ENCODE measurements at regions not wholly inside any gene's neighbourhood (a gene's known extent, or its start where the extent isn't known, plus 50 kb on each side); places are given as distances from the start of the nearest gene placed in this dataset.
A peak's percentile ranks its signal among the peaks of the same experiment; 100 is the strongest.

- 42 to 52% methylated on average over 5 of the region's 5 CpGs for WGBS, 2 donors
- Histone ChIP-seq H3K4me1 (no peaks in the 10 kb centered on the region), H3K9me3 (no peaks in the 10 kb centered on the region), H3K4me3 (no peak overlapping the region), H3K27ac (no peak overlapping the region), H3K27me3 (peaks cover 0 to 15% of the 10 kb centered on the region in 2 donors), H3K36me3 (no peaks in the 10 kb centered on the region)
- no peak for DNase-seq (ENCODE audit: low spot score in 2 of 2)
- TF ChIP-seq POLR2A (IDR thresholded peaks at IDR 0.05): no peak
- no peak for TF ChIP-seq EP300 (IDR thresholded peaks at IDR 0.05)
- no peak for TF ChIP-seq CTCF (IDR thresholded peaks at IDR 0.05)
Measured at GRCh38 chr1:30242722-30243457, 480.5 kb downstream of the MATN1 start.

- TF ChIP-seq CTCF (IDR thresholded peaks at IDR 0.05) (no peak), POLR2A (IDR thresholded peaks at IDR 0.05) (no peak), EP300 (IDR thresholded peaks at IDR 0.05) (no peak)
- peaks cover 0 to 5% (median 0%) of the 10 kb centered on the region in 4 donors for H3K9me3 ChIP-seq
- H3K4me3 ChIP-seq: no peak overlapping the region
- H3K4me1 ChIP-seq: no peaks in the 10 kb centered on the region
- peaks cover 0 to 9% of the 10 kb centered on the region in 2 donors for H3K27me3 ChIP-seq
- DNase-seq (ENCODE audit: low spot score in 2 of 2): no peak
- H3K27ac ChIP-seq: no peak overlapping the region
- no peaks in the 10 kb centered on the region for H3K36me3 ChIP-seq
- WGBS, 2 donors: 56 to 60% methylated on average over 9 of the region's 9 CpGs
Measured at GRCh38 chr1:30242168-30242567, 481.2 kb downstream of the MATN1 start.

- 43 to 52% methylated on average over 3 of the region's 3 CpGs for WGBS, 2 donors
- Histone ChIP-seq H3K27me3 (peaks cover 0 to 9% of the 10 kb centered on the region in 2 donors), H3K27ac (no peak overlapping the region), H3K36me3 (no peaks in the 10 kb centered on the region), H3K4me3 (no peak overlapping the region), H3K4me1 (no peaks in the 10 kb centered on the region), H3K9me3 (peaks cover 0 to 5% (median 0%) of the 10 kb centered on the region in 4 donors)
- TF ChIP-seq POLR2A (IDR thresholded peaks at IDR 0.05) (no peak), CTCF (IDR thresholded peaks at IDR 0.05) (no peak)
- no peak for DNase-seq (ENCODE audit: low spot score in 2 of 2)
Measured at GRCh38 chr1:30241681-30242080, 481.7 kb downstream of the MATN1 start.

- no peak for TF ChIP-seq EP300 (IDR thresholded peaks at IDR 0.05)
- TF ChIP-seq CTCF (IDR thresholded peaks at IDR 0.05): no peak
- no peak for TF ChIP-seq POLR2A (IDR thresholded peaks at IDR 0.05)
Measured at GRCh38 chr1:30234091-30234490, 489.3 kb downstream of the MATN1 start.

GRCh38 chr1:30232288-30232899, 491.0 kb downstream of the MATN1 start:
- Histone ChIP-seq H3K36me3 (no peaks in the 10 kb centered on the region), H3K4me3 (no peak overlapping the region), H3K4me1 (no peaks in the 10 kb centered on the region), H3K27ac (no peak overlapping the region), H3K9me3 (peaks cover 0 to 8% (median 0%) of the 10 kb centered on the region in 4 donors), H3K27me3 (peaks cover 0 to 3% of the 10 kb centered on the region in 2 donors)
- no peak for TF ChIP-seq EP300 (IDR thresholded peaks at IDR 0.05)
- no peak for TF ChIP-seq POLR2A (IDR thresholded peaks at IDR 0.05)
- TF ChIP-seq CTCF (IDR thresholded peaks at IDR 0.05): peak in 2 of 5 experiments; percentile 18 to 24
- WGBS, 2 donors: 56 to 58% methylated on average over 4 of the region's 4 CpGs
- DNase-seq (ENCODE audit: low spot score in 2 of 2): no peak

More at GRCh38 chr1:30234091-30234490, 489.3 kb downstream of the MATN1 start:
- Histone ChIP-seq H3K4me1 (no peaks in the 10 kb centered on the region), H3K4me3 (no peak overlapping the region), H3K9me3 (peaks cover 0 to 13% (median 0%) of the 10 kb centered on the region in 4 donors), H3K36me3 (no peaks in the 10 kb centered on the region), H3K27ac (no peak overlapping the region), H3K27me3 (peaks cover 0 to 3% of the 10 kb centered on the region in 2 donors)
- DNase-seq (ENCODE audit: low spot score in 2 of 2): no peak
- WGBS, 2 donors: 43% methylated on average over 7 of the region's 7 CpGs
